H9 (cell line): ENCODE measurements at regions not wholly inside any gene's neighbourhood (a gene's known extent, or its start where the extent isn't known, plus 50 kb on each side); places are given as distances from the start of the nearest gene placed in this dataset.

ENCODE experiments used
- DNase-seq: peaks from one replicate; pipeline ENCODE4 v3.0.0-alpha.2; 2017
- H2AFZ ChIP-seq: one replicate; pipeline ENCODE4 v1.6.1; 2013; ENCODE audit warnings: mild to moderate bottlenecking, low read length, control low read depth, moderate library complexity
- H2AK5ac ChIP-seq: 2 replicates; pipeline ENCODE4 v1.6.1; 2013; ENCODE audit warnings: low read length, control low read depth, mixed read lengths; ENCODE audit not compliant: insufficient read length
- H2BK120ac ChIP-seq: one replicate; pipeline ENCODE4 v1.6.1; 2013; ENCODE audit warnings: low read depth, mild to moderate bottlenecking, low read length, control low read depth, inconsistent platforms; ENCODE audit not compliant: poor library complexity, severe bottlenecking
- H2BK12ac ChIP-seq: 2 replicates; pipeline ENCODE4 v1.6.1; 2013; ENCODE audit warnings: low read length, control low read depth, mixed read lengths, low read depth; ENCODE audit not compliant: insufficient read length
- H2BK15ac ChIP-seq: 2 replicates; pipeline ENCODE4 v1.6.1; 2013; ENCODE audit warnings: low read depth, low read length, control low read depth
- H2BK20ac ChIP-seq: one replicate; pipeline ENCODE4 v1.6.1; 2013; ENCODE audit warnings: low read depth, mild to moderate bottlenecking, low read length, control low read depth, inconsistent platforms; ENCODE audit not compliant: poor library complexity, severe bottlenecking
- H2BK5ac ChIP-seq: 2 replicates; pipeline ENCODE4 v1.6.1; 2013; ENCODE audit warnings: low read length, control low read depth, mixed read lengths; ENCODE audit not compliant: insufficient read length
- H3K14ac ChIP-seq: 2 replicates; pipeline ENCODE4 v1.6.1; 2013; ENCODE audit warnings: low read length, control low read depth; ENCODE audit not compliant: insufficient read depth
- H3K18ac ChIP-seq: 2 replicates; pipeline ENCODE4 v1.6.1; 2013; ENCODE audit warnings: low read depth, mild to moderate bottlenecking, mixed read lengths, low read length, control low read depth; ENCODE audit not compliant: insufficient read length
- H3K23ac ChIP-seq: 2 replicates; pipeline ENCODE4 v1.6.1; 2013; ENCODE audit warnings: low read length, control low read depth, mixed read lengths, low read depth; ENCODE audit not compliant: insufficient read length
- H3K23me2 ChIP-seq: 2 replicates; pipeline ENCODE4 v1.6.1; 2013; ENCODE audit warnings: low read depth, mild to moderate bottlenecking, mixed read lengths, low read length, control low read depth; ENCODE audit not compliant: insufficient read length, poor library complexity, severe bottlenecking
- H3K27ac ChIP-seq: 2 replicates; pipeline ENCODE4 v1.5.1; 2013; ENCODE audit warnings: low read length, control low read depth, mixed read lengths, low read depth; ENCODE audit not compliant: insufficient read length
- H3K27me3 ChIP-seq: 2 replicates; pipeline ENCODE4 v1.6.1; 2013; ENCODE audit warnings: low read length, control low read depth, inconsistent platforms; ENCODE audit not compliant: insufficient read depth
- H3K4ac ChIP-seq: 2 replicates; pipeline ENCODE4 v1.6.1; 2013; ENCODE audit warnings: low read depth, mild to moderate bottlenecking, control low read depth, inconsistent platforms, low read length, moderate library complexity
- H3K4me1 ChIP-seq: 2 replicates; pipeline ENCODE4 v1.6.1; 2013; ENCODE audit warnings: low read length, control low read depth, inconsistent platforms; ENCODE audit not compliant: insufficient read depth
- H3K4me2 ChIP-seq: 2 replicates; pipeline ENCODE4 v1.6.1; 2013; ENCODE audit warnings: low read length, control low read depth, mixed read lengths; ENCODE audit not compliant: insufficient read length, insufficient read depth
- H3K56ac ChIP-seq: 2 replicates; pipeline ENCODE4 v1.6.1; 2013; ENCODE audit warnings: low read depth, mild to moderate bottlenecking, mixed read lengths, low read length, control low read depth; ENCODE audit not compliant: insufficient read length
- H3K79me1 ChIP-seq: 2 replicates; pipeline ENCODE4 v1.6.1; 2013; ENCODE audit warnings: low read depth, mild to moderate bottlenecking, moderate library complexity, low read length, control low read depth, inconsistent platforms; ENCODE audit not compliant: insufficient read depth, poor library complexity, severe bottlenecking
- H3K79me2 ChIP-seq: 2 replicates; pipeline ENCODE4 v1.6.1; 2013; ENCODE audit warnings: low read length, control low read depth, inconsistent platforms; ENCODE audit not compliant: insufficient read depth
- H3K9ac ChIP-seq: 2 replicates; pipeline ENCODE4 v1.6.1; 2013; ENCODE audit warnings: low read length, control low read depth, mixed read lengths; ENCODE audit not compliant: insufficient read length; ENCODE audit errors: extremely low read depth
- H3K9me3 ChIP-seq: one replicate; pipeline ENCODE4 v1.6.1; 2013; ENCODE audit warnings: low read depth, low read length, inconsistent platforms; ENCODE audit not compliant: control insufficient read depth
- H3T11ph ChIP-seq: one replicate; pipeline ENCODE4 v1.6.1; 2013; ENCODE audit warnings: mild to moderate bottlenecking, low read length, control low read depth, inconsistent platforms
- H4K20me1 ChIP-seq: one replicate; pipeline ENCODE4 v1.6.1; 2013; ENCODE audit not compliant: control insufficient read depth, insufficient read length, insufficient read depth
- H4K5ac ChIP-seq: 2 replicates; pipeline ENCODE4 v1.6.1; 2013; ENCODE audit warnings: low read depth, mild to moderate bottlenecking, mixed read lengths, low read length, control low read depth; ENCODE audit not compliant: insufficient read length
- H4K8ac ChIP-seq: replicated peaks from 2 replicates; pipeline ENCODE4 v1.6.1; 2013; ENCODE audit warnings: low read length, control low read depth, mixed read lengths, low read depth; ENCODE audit not compliant: insufficient read length
- H4K91ac ChIP-seq: 2 replicates; pipeline ENCODE4 v1.6.1; 2013; ENCODE audit warnings: low read depth, mild to moderate bottlenecking, moderate library complexity, mixed read lengths, low read length, control low read depth; ENCODE audit not compliant: insufficient read length
- H3K27ac Mint-ChIP-seq, 3 experiments: 2 replicates in 2 of 3; 3 replicates in 1 of 3; pipeline ENCODE4 v1.8.0; 2020 to 2021; ENCODE audit warnings: mixed read lengths in 3 of 3, mild to moderate bottlenecking in 1 of 3, moderate library complexity in 1 of 3
- H3K27me3 Mint-ChIP-seq: 2 replicates; pipeline ENCODE4 v1.8.0; 2021; ENCODE audit warnings: low read depth, mild to moderate bottlenecking, moderate library complexity, mixed read lengths
- H3K36me3 Mint-ChIP-seq, 3 experiments: 2 replicates in 2 of 3; 3 replicates in 1 of 3; pipeline ENCODE4 v1.8.0; 2020 to 2021; ENCODE audit warnings: low read depth in 3 of 3, mixed read lengths in 3 of 3; ENCODE audit not compliant: insufficient read depth in 1 of 3
- H3K4me1 Mint-ChIP-seq, 2 experiments: 2 replicates each; pipeline ENCODE4 v1.8.0; 2020; ENCODE audit warnings: mixed read lengths in 2 of 2
- H3K4me3 Mint-ChIP-seq, 2 experiments: 2 replicates in 1 of 2; 3 replicates in 1 of 2; pipeline ENCODE4 v1.8.0; 2020 to 2021; ENCODE audit warnings: mild to moderate bottlenecking in 2 of 2, mixed read lengths in 2 of 2, moderate library complexity in 1 of 2
- H3K9me3 Mint-ChIP-seq, 2 experiments: 2 replicates in 1 of 2; 3 replicates in 1 of 2; pipeline ENCODE4 v1.8.0; 2020; ENCODE audit warnings: mild to moderate bottlenecking in 2 of 2, mixed read lengths in 2 of 2, moderate library complexity in 1 of 2
- CTCF ChIP-seq: fragments of 200-600 bp; sonication (generic); conservative IDR thresholded peaks from 3 replicates; pipeline ENCODE4 v1.8.0; 2021; ENCODE audit warnings: antibody characterized with exemption, mild to moderate bottlenecking
- WGBS: extraction: QIAGEN DNeasy Blood & Tissue Kit; methylation state at CpG from one replicate; pipeline ENCODE4 v1.1.7; 2013; ENCODE audit warnings: missing lambda C conversion rate, low lambda C conversion rate, mixed read lengths; ENCODE audit not compliant: insufficient read length; ENCODE audit errors: extremely low coverage; 5-methylcytosine and 5-hydroxymethylcytosine counted together

DNA sequence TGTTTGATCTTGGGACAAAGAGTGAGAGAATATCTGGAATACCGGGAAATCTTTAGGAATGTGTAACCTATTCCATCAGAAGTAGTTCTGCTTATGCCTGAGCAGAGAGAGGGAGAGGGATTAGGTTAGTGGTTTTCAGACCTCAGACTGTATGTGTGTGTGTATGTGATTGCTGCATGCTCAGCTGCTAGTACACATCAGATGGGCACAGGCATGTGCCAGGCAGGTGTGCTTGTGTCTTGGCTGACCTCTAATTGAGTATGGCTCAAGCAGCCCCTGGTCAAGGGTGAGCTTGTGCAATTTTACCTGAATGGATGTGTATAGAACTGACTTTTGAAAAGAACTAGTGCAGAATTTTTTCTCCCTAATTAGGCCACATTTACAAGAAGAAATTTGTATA is 91.2 kb downstream of the INSIG2 start:
- H3K9ac ChIP-seq = no peak overlapping the region
- H3K14ac ChIP-seq = no peak overlapping the region
- H3K9me3 ChIP-seq = no peaks in the 10 kb centered on the region
- no peaks in the 10 kb centered on the region for H3K23me2 ChIP-seq
- no peak for DNase-seq
- H3K79me1 ChIP-seq = no peaks in the 10 kb centered on the region
- H3K79me2 ChIP-seq = no peaks in the 10 kb centered on the region
- no peaks in the 10 kb centered on the region for H3K4me1 ChIP-seq
- no peak overlapping the region for H3K18ac ChIP-seq
- no peak overlapping the region for H3K4ac ChIP-seq
- H4K5ac ChIP-seq = no peak overlapping the region
- no peak overlapping the region for H3K4me3 Mint-ChIP-seq
- H3K4me2 ChIP-seq = no peak overlapping the region
- no peak overlapping the region; a peak in 1 of 7 replicates for H3K27ac Mint-ChIP-seq
- no peak overlapping the region for H2BK5ac ChIP-seq
- no peak overlapping the region for H3T11ph ChIP-seq
- no peak overlapping the region for H2BK15ac ChIP-seq
- H3K27ac ChIP-seq = no peak overlapping the region
- H4K8ac ChIP-seq = no peak overlapping the region
- no peaks in the 10 kb centered on the region for H3K9me3 Mint-ChIP-seq
- H3K27me3 ChIP-seq = no peaks in the 10 kb centered on the region
- no peak overlapping the region for H2BK20ac ChIP-seq
- no peak overlapping the region for H4K91ac ChIP-seq
- no peak overlapping the region for H3K23ac ChIP-seq
- no peak overlapping the region for H2AK5ac ChIP-seq
- H3K27me3 Mint-ChIP-seq = peaks cover 3% of the 10 kb centered on the region; the same call in 1 of the 2 replicates
- H3K4me1 Mint-ChIP-seq = peaks cover 0 to 6% of the 10 kb centered on the region in 2 experiments; a peak in 3 of 4 replicates
- no peak for TF ChIP-seq CTCF
- H2BK12ac ChIP-seq = no peak overlapping the region
- H3K36me3 Mint-ChIP-seq = no peaks in the 10 kb centered on the region; a peak in 1 of 7 replicates
- no peak overlapping the region for H2BK120ac ChIP-seq
- WGBS = no CpG with 5 or more reads among the region's 1 CpG
- no peaks in the 10 kb centered on the region for H4K20me1 ChIP-seq
- no peak overlapping the region for H3K56ac ChIP-seq
- no peak overlapping the region for H2AFZ ChIP-seq
